ENCODE measurements at regions not wholly inside any gene's neighbourhood (a gene's known extent, or its start where the extent isn't known, plus 50 kb on each side); places are given as distances from the start of the nearest gene placed in this dataset.
"Not testable (repeated sequence)": the region's sequence is repeated elsewhere in the genome, so short reads cannot be mapped to it uniquely, and the experiment has no call there.

DNA sequence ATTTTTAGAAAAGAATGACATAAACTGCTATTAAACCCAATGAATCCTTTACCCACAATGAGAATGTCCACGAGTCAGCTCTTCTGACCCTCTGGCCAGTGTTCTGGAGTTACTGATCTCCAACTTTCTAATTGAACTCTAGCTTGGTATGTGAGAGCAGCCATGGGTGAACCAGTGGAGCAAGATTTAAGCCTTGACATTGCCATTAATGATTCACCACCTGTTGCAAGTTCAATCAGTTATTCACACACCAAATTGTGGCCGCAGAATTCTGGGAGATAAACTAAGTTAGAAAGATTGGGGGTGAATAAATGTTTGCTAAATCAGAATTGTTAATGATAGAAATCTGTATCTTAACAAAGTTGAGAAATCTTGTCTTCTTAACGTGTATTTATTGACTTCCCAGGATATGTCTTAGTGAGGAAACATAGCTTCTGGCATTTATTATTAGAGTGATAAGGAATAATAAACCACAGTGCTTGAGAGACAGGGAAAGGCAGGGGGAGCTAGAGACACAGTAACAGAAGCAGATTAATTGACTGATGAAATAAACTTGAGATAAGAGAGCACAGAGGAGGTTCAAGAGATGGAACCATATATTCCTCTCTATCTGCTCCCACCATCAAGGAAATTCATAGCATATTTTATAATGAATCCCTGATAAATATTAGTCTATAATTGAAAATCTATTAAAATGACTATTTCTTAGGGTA, 96.0 kb upstream of the AGAP9 start:
- not testable (repeated sequence) for TF ChIP-seq POLR2AphosphoS5 (IDR thresholded peaks at IDR 0.05; ENCODE audit: borderline replicate concordance, low read depth, low read length); EZH2 (IDR thresholded peaks at IDR 0.05); FOXP2 (optimal IDR thresholded peaks at IDR 0.05; ENCODE audit: control extremely low read depth, extremely low read length, insufficient read depth)
